Peyer's patch (tissue), 4 donors: ENCODE measurements at regions not wholly inside any gene's neighbourhood (a gene's known extent, or its start where the extent isn't known, plus 50 kb on each side); places are given as distances from the start of the nearest gene placed in this dataset.

Experiments
- CTCF ChIP-seq, 6 experiments: fragments of 450-650 bp in 4 of 6; fragments of 200-600 bp in 2 of 6; sonication (generic) in 1 of 6; IDR thresholded peaks; one replicate each; pipeline ENCODE4 v1.5.1; 2017 to 2019; ENCODE audit warnings: antibody characterized with exemption in 6 of 6, mild to moderate bottlenecking in 3 of 6, moderate library complexity in 1 of 6
- POLR2A ChIP-seq, 2 donors: fragments of 450-650 bp; IDR thresholded peaks; one replicate each; pipeline ENCODE4 v1.5.1; 2017; ENCODE audit warnings: antibody characterized with exemption in 2 of 2, mild to moderate bottlenecking in 2 of 2, moderate library complexity in 2 of 2

GRCh38 chr6:21780141-21780540, 186.6 kb downstream of the SOX4 start:
- no peak for TF ChIP-seq CTCF (IDR thresholded peaks at IDR 0.05)
- no peak for TF ChIP-seq POLR2A (IDR thresholded peaks at IDR 0.05)
